Suprapubic skin (tissue), 4 donors: ENCODE measurements at regions not wholly inside any gene's neighbourhood (a gene's known extent, or its start where the extent isn't known, plus 50 kb on each side); places are given as distances from the start of the nearest gene placed in this dataset.

Experiments
- DNase-seq, 2 donors: peaks; one replicate each; pipeline ENCODE4 v3.0.0-alpha.2; 2019; ENCODE audit warnings: low spot score in 2 of 2
- H3K27ac ChIP-seq: fragments of 200-600 bp; sonication (generic); one replicate; pipeline ENCODE4 v1.5.1; 2019
- H3K27me3 ChIP-seq: fragments of 200-600 bp; sonication (generic); one replicate; pipeline ENCODE4 v1.5.1; 2019
- H3K36me3 ChIP-seq: fragments of 200-600 bp; sonication (generic); one replicate; pipeline ENCODE4 v1.5.1; 2019
- H3K4me1 ChIP-seq: fragments of 200-600 bp; sonication (generic); one replicate; pipeline ENCODE4 v1.5.1; 2019
- H3K4me3 ChIP-seq: fragments of 200-600 bp; sonication (generic); one replicate; pipeline ENCODE4 v1.5.1; 2019; ENCODE audit warnings: mild to moderate bottlenecking
- H3K9me3 ChIP-seq: fragments of 200-600 bp; sonication (generic); one replicate; pipeline ENCODE4 v1.5.1; 2019
- CTCF ChIP-seq, 2 donors: fragments of 200-600 bp in 1 of 2; fragments of 450-650 bp in 1 of 2; sonication (generic) in 1 of 2; IDR thresholded peaks; one replicate each; pipeline ENCODE4 v1.5.1; 2016 to 2019; ENCODE audit warnings: antibody characterized with exemption in 2 of 2, mild to moderate bottlenecking in 1 of 2, moderate library complexity in 1 of 2
- EP300 ChIP-seq: sonication (generic); formaldehyde crosslinking; IDR thresholded peaks from one replicate; pipeline ENCODE4 v1.6.1; 2017; ENCODE audit warnings: antibody characterized with exemption
- POLR2A ChIP-seq, 2 donors: fragments of 450-650 bp; IDR thresholded peaks; one replicate each; pipeline ENCODE4 v1.6.1; 2017; ENCODE audit warnings: antibody characterized with exemption in 2 of 2, mild to moderate bottlenecking in 2 of 2, moderate library complexity in 2 of 2
- POLR2AphosphoS5 ChIP-seq, 3 donors: sonication (generic); formaldehyde crosslinking; IDR thresholded peaks; one replicate each; pipeline ENCODE4 v1.6.1; 2017; ENCODE audit warnings: antibody characterized with exemption in 3 of 3
- WGBS: methylation state at CpG from one replicate; pipeline ENCODE4 v1.1.5; 2018; 5-methylcytosine and 5-hydroxymethylcytosine counted together

GRCh38 chr1:29811247-29811646 lies 574.9 kb downstream of the PTPRU start:
- no peaks in the 10 kb centered on the region for H3K9me3 ChIP-seq
- no peak overlapping the region for H3K27ac ChIP-seq
- no peaks in the 10 kb centered on the region for H3K4me1 ChIP-seq
- peaks cover 13% of the 10 kb centered on the region for H3K27me3 ChIP-seq
- TF ChIP-seq CTCF (IDR thresholded peaks at IDR 0.05) (no peak), POLR2A (IDR thresholded peaks at IDR 0.05) (no peak), EP300 (no peak), POLR2AphosphoS5 (IDR thresholded peaks at IDR 0.05) (no peak)
- WGBS: 75% methylated on average over 7 of the region's 7 CpGs
- H3K4me3 ChIP-seq: no peak overlapping the region
- no peaks in the 10 kb centered on the region for H3K36me3 ChIP-seq
- DNase-seq: no peak

GRCh38 chr1:29810121-29811120 lies 574.1 kb downstream of the PTPRU start:
- Histone ChIP-seq H3K4me1 (no peaks in the 10 kb centered on the region), H3K27ac (no peak overlapping the region), H3K4me3 (no peak overlapping the region), H3K27me3 (peaks cover 13% of the 10 kb centered on the region), H3K36me3 (no peaks in the 10 kb centered on the region), H3K9me3 (no peaks in the 10 kb centered on the region)
- no peak for TF ChIP-seq POLR2A (IDR thresholded peaks at IDR 0.05)
- no peak for DNase-seq
- 91% methylated on average over 18 of the region's 22 CpGs for WGBS

GRCh38 chr1:29809446-29810120 lies 573.3 kb downstream of the PTPRU start:
- H3K27me3 ChIP-seq: peaks cover 13% of the 10 kb centered on the region
- no peak overlapping the region for H3K27ac ChIP-seq
- no peak overlapping the region for H3K4me3 ChIP-seq
- no peaks in the 10 kb centered on the region for H3K36me3 ChIP-seq
- DNase-seq: peak in 1 of 2 donors; percentile 38
- H3K9me3 ChIP-seq: no peaks in the 10 kb centered on the region
- no peak for TF ChIP-seq POLR2AphosphoS5 (IDR thresholded peaks at IDR 0.05)
- no peak for TF ChIP-seq EP300
- TF ChIP-seq CTCF (IDR thresholded peaks at IDR 0.05): no peak
- no peak for TF ChIP-seq POLR2A (IDR thresholded peaks at IDR 0.05)
- H3K4me1 ChIP-seq: no peaks in the 10 kb centered on the region
- 66% methylated on average over 16 of the region's 16 CpGs for WGBS

GRCh38 chr1:29808141-29808995 lies 572.0 kb downstream of the PTPRU start:
- Histone ChIP-seq H3K36me3 (no peaks in the 10 kb centered on the region), H3K4me1 (no peaks in the 10 kb centered on the region), H3K9me3 (no peaks in the 10 kb centered on the region), H3K27ac (no peak overlapping the region), H3K4me3 (no peak overlapping the region), H3K27me3 (peaks cover 19% of the 10 kb centered on the region)
- no peak for TF ChIP-seq CTCF (IDR thresholded peaks at IDR 0.05)
- 87% methylated on average over 8 of the region's 8 CpGs for WGBS
- DNase-seq: peak in 1 of 2 donors; percentile 31

- Histone ChIP-seq H3K27me3 (peaks cover 21% of the 10 kb centered on the region), H3K9me3 (no peaks in the 10 kb centered on the region), H3K36me3 (no peaks in the 10 kb centered on the region), H3K4me3 (no peak overlapping the region), H3K27ac (no peak overlapping the region), H3K4me1 (no peaks in the 10 kb centered on the region)
- WGBS: 89% methylated on average over 3 of the region's 5 CpGs
- DNase-seq: no peak
- TF ChIP-seq CTCF (IDR thresholded peaks at IDR 0.05) (no peak), POLR2A (IDR thresholded peaks at IDR 0.05) (no peak), POLR2AphosphoS5 (IDR thresholded peaks at IDR 0.05) (no peak), EP300 (no peak)
Measured at GRCh38 chr1:29807689-29808088, 571.4 kb downstream of the PTPRU start.
